IPS-NIHi7 (cell line): ENCODE measurements at regions not wholly inside any gene's neighbourhood (a gene's known extent, or its start where the extent isn't known, plus 50 kb on each side); places are given as distances from the start of the nearest gene placed in this dataset.

Experiments used
- DNase-seq: peaks from one replicate; pipeline ENCODE4 v3.0.0; 2012; ENCODE audit warnings: mixed read lengths; ENCODE audit errors: extremely low spot score

DNA sequence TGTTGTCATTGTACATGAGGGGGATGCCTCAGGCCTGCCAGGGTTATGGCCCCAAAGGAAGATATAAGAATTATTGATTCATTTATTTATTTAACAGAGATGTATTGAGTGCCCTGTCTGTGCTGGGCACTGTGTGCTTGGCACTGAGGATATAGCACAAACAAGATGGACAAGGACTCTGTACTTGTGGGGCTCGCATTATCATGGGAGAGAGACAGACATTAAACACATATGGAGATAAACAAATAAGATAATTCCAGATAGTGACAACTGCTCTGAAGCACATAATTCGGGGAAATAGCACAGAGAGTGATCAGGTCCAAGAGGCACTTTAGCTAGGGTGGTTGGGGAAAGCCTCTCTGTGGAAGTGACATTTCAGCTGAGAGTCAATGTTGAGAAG is 119.8 kb upstream of the ARHGAP20 start:
- no peak for DNase-seq

DNA sequence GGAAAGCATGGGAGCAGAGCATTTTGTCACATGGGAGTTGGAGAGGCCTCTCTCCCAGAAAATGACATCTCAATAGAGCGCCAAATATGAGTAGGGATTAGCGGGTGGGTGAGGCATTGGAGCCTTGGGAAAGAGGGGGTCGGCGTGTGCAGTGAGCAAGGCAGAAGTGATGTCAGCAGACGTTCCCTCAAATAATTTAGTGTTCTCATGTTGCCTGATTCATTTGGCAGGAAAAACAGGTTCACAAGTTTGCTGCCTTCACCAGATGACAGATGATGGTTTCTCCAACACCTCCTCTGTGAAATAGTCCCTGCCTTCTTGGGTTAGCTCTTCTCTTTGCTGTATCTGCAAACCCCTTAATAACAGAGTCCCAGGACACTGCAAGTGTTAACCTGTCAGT is 118.5 kb upstream of the ARHGAP20 start:
- no peak for DNase-seq

- peak; percentile 42 for DNase-seq
Observed at GRCh38 chr11:110830344-110830743, 118.1 kb upstream of the ARHGAP20 start.

- DNase-seq: no peak
Observed at GRCh38 chr11:110829873-110830272, 117.6 kb upstream of the ARHGAP20 start.

GRCh38 chr11:110828086-110828485 is 115.8 kb upstream of the ARHGAP20 start:
- DNase-seq: no peak

DNA sequence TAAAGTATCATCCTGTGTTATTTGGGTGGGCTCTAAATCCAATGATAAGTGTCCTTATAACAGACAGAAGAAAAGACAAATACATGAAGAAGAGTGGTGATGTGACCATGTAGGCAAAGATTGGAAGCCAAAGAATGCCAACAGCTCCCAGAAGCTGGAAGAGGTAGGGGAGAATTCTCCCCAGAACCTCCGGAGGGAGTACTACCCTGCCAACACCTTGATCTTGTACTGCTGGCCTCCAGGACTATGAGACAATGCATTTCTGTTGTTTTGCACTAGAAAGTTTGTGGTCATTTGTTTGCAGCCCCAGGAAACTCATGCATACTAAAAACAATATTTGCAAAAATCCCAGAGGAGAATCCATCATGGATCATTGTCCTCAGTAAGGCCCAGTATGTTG is 115.0 kb upstream of the ARHGAP20 start:
- no peak for DNase-seq

GRCh38 chr11:110824912-110825620 is 112.8 kb upstream of the ARHGAP20 start:
- DNase-seq: no peak

DNA sequence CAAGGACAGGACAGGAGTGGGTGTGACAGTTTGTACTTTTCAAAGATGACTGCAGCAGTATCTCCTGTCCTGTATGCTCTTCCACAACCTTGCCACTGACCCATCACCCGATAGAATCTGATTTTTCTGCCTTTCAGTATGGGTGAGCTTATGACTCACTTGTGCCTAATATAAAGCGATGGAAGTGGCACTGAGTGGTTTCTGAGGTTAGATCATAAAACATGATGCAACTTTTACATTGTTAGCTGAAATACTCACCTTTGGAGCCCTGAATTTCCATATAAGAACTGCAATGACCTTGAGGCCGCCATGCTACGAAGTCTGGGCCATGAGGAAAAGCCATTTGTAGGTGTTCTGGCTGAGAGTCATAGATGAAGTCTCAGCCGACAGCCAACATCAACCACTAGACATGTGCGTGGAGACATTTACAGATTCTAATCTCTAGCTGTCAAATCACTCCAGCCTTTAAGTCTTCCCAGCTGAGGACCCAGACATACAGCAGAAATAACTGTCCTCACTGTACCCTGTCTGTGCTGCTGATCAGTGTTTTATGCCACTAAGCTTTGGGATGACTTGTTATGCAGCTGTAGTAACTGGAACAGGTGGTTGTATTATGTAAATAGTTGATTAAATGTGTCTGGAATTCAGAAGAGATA is 105.9 kb upstream of the ARHGAP20 start:
- no peak for DNase-seq

DNA sequence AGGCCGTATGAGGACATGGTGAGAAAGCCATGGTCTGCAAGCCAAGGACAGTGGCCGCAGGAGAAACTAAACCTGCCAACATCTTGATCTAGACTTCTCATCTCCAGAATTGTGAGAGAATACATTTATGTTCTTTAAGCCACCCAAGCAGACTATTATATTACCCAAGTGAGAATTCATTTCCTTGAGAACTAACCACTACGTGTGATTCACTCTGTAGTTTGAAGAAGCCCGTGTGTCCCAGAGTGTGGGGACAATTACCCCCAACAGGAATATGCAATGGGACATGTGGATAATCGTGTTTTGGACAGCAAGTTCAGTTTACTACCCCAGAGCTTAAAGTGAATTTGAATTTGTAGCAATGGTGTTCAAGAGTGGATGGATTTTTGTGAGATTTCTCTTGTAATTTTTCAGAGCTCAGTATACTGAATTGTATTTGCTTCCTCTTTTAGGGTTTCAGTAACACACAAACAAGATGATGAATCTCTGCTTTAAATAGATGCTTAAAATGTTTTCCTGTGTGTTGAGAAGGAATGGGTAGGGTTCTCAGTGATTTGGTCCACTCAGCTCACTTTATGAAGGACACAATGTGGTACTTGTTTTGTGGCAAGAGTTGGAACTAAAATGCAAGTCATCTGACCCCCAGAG is 100.0 kb upstream of the ARHGAP20 start:
- DNase-seq: no peak

DNA sequence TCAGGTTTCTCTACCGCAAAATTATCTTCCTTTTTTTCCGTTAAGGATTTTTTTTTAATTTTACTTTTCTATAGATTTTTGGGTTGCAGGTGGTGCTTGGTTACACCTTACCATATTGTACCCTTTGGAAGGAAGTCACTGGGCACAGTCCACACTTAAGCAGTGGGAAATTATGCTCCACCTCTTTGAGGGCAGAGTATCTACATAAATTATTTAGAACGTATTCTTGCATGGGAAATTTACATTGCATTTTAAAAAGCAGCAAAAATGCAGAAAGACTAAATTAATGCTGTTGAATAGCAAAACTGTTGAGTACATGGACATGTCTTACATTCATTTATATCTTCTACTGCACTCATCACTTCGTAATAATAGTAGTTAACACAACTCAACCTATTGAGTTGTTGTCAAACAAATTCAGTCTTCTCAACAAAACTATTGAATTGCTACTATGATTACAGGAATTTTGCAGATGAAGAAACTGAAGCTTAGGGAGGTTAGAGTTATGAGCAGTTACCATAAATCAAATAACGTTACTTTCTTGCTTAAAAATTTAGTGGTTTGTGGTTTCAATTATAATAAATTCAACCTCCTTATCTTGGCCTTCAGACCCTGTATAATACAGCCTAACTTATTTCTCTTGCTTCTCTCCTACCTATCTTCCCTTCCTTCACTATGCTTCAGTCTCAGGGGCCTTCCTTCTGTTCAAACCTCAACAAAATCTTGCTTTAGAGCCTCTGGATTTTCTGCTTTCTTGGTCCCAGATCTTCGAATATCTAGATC is 97.4 kb upstream of the ARHGAP20 start:
- DNase-seq: no peak

DNA sequence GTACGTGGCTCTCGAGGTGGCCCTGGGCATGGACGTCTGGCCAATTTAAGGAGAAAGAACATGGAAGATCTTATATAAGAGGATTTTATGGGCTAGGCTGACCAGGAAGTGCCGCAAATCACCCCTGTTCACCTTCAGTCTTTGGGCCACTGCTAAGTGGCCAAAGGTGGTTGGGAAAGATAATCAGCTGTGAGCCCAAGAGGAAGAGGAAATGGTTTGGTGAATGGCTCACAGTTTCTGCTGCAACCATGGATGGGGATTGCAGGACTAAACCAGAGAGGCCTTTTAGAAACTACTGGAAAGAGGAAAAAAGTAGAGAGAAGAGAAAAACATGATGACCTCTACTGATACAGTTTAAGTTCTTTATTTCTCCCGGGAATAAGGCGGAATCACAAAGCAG is 96.0 kb upstream of the ARHGAP20 start:
- no peak for DNase-seq

GRCh38 chr11:110807801-110808200 is 95.6 kb upstream of the ARHGAP20 start:
- DNase-seq: no peak

GRCh38 chr11:110805756-110806155 is 93.5 kb upstream of the ARHGAP20 start:
- DNase-seq: no peak

GRCh38 chr11:110802162-110802561 is 89.9 kb upstream of the ARHGAP20 start:
- no peak for DNase-seq

- DNase-seq: no peak
Observed at GRCh38 chr11:110801328-110801727, 89.1 kb upstream of the ARHGAP20 start.

- DNase-seq: no peak
Observed at GRCh38 chr11:110798201-110798900, 86.1 kb upstream of the ARHGAP20 start.

GRCh38 chr11:110797453-110797852 is 85.2 kb upstream of the ARHGAP20 start:
- DNase-seq: no peak

DNA sequence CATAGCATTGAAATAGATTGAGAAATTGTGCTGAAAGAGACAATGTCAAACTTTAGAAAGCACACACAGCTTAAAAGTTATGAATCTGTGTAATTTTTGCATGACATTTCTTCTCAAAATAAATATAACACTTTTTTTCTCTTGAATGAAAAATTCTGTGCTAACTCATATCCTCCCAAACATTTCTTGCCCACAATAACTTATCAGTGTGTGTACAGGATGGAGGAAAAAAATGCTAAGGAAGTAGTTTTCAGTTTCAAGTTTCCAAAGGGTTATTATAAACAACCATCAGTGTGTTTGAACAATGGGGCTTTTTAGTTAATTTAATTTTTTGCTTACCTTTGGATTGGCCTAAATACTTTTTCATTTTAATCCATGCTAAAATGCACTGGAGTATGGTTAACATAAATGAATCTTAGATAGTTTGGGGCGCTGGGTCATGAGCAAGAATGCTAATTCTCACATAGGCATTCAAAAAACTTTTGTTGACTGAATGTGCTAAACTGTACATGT is 82.9 kb upstream of the ARHGAP20 start:
- DNase-seq: no peak

- no peak for DNase-seq
Observed at GRCh38 chr11:110793556-110793955, 81.3 kb upstream of the ARHGAP20 start.

DNA sequence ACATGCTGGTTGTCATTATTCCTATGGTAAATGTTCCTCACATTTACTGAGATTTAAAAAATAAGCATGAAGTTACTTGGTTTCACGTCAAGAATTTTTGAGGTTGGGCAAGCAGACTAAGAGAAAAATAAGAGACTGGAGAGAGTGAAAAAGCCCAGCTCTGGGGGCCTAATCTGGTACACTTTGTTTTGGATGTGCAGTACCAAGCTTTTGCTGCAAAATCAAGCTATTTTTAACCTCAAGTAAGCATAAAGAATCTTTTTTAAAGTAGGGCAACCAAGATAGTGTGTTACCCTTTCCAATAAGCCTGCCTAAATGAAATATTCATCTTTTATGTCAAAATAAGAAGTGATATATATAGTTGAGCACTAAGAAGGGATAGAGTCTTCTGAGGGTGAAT is 79.4 kb upstream of the ARHGAP20 start:
- DNase-seq: no peak

DNA sequence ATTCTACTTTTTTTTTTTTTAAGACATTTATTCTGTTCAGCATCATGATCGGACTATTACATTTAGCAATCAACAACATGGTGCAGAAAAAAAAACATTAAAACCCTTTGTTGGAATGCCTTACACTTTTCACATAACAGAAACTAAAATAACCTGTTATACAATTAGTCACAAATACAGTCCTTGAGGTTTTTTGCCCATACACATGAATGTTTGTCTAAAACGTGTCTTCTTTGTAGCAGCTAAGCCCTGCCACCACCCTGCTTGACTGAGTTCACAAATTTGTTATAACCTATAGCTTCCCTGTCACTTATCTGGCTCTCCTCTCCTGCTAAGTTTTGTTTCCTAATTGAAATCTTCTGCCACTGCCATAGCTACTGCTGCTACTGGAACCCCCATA is 75.4 kb upstream of the ARHGAP20 start:
- DNase-seq: no peak
